Liver (tissue), 7 donors: ENCODE measurements at regions not wholly inside any gene's neighbourhood (a gene's known extent, or its start where the extent isn't known, plus 50 kb on each side); places are given as distances from the start of the nearest gene placed in this dataset.
"Not testable (repeated sequence)": the region's sequence is repeated elsewhere in the genome, so short reads cannot be mapped to it uniquely, and the experiment has no call there.

ENCODE experiments used
- DNase-seq: peaks from one replicate; pipeline ENCODE4 v3.0.0-alpha.2; 2017; ENCODE audit warnings: low spot score
- H3K27ac ChIP-seq, 2 donors: one replicate each; pipeline ENCODE4 v1.7.0; 2013; ENCODE audit warnings: inconsistent platforms in 2 of 2, low read length in 2 of 2, control low read depth in 1 of 2, low read depth in 1 of 2, mild to moderate bottlenecking in 1 of 2
- H3K27me3 ChIP-seq, 4 donors: one replicate each; pipeline versions ENCODE4 v1.6.1 to v1.7.0; 2013; ENCODE audit warnings: low read length in 3 of 4, inconsistent platforms in 1 of 4, mild to moderate bottlenecking in 1 of 4, moderate library complexity in 1 of 4; ENCODE audit not compliant: control insufficient read depth in 4 of 4, insufficient read depth in 4 of 4
- H3K36me3 ChIP-seq, 4 donors: one replicate each; pipeline versions ENCODE4 v1.6.1 to v1.7.0; 2013; ENCODE audit warnings: low read length in 3 of 4, mild to moderate bottlenecking in 3 of 4, low read depth in 1 of 4, moderate library complexity in 1 of 4; ENCODE audit not compliant: control insufficient read depth in 4 of 4, insufficient read depth in 3 of 4
- H3K4me1 ChIP-seq, 4 donors: one replicate each; pipeline versions ENCODE4 v1.6.1 to v1.7.0; 2013; ENCODE audit warnings: low read length in 3 of 4, mild to moderate bottlenecking in 3 of 4, moderate library complexity in 1 of 4; ENCODE audit not compliant: control insufficient read depth in 4 of 4, insufficient read depth in 4 of 4
- H3K4me3 ChIP-seq, 3 donors: one replicate each; pipeline versions ENCODE4 v1.6.1 to v1.7.0; 2013; ENCODE audit warnings: low read length in 3 of 3, control low read depth in 1 of 3, low read depth in 1 of 3, mild to moderate bottlenecking in 1 of 3
- H3K9ac ChIP-seq, 2 donors: one replicate each; pipeline ENCODE4 v1.7.0; 2013; ENCODE audit warnings: low read length in 2 of 2, mild to moderate bottlenecking in 2 of 2, moderate library complexity in 2 of 2, control low read depth in 1 of 2, low read depth in 1 of 2
- H3K9me3 ChIP-seq, 4 donors: one replicate each; pipeline versions ENCODE4 v1.6.1 to v1.7.0; 2013; ENCODE audit warnings: low read length in 3 of 4; ENCODE audit not compliant: control insufficient read depth in 4 of 4
- HNF4A ChIP-seq, 2 donors: conservative IDR thresholded peaks; 2 replicates each; pipeline ENCODE4 v1.6.1; 2016; ENCODE audit warnings: antibody characterized with exemption in 2 of 2, mild to moderate bottlenecking in 2 of 2
- NR2F2 ChIP-seq: IDR thresholded peaks from 2 replicates; pipeline ENCODE4 v1.6.1; 2016; ENCODE audit warnings: antibody characterized with exemption
- RXRA ChIP-seq, 2 donors: IDR thresholded peaks; 2 replicates each; pipeline ENCODE4 v1.6.1; 2017 to 2018; ENCODE audit warnings: antibody characterized with exemption in 2 of 2, mild to moderate bottlenecking in 1 of 2
- SP1 ChIP-seq: IDR thresholded peaks from 2 replicates; pipeline ENCODE4 v1.6.1; 2018; ENCODE audit warnings: antibody characterized with exemption, mild to moderate bottlenecking
- WGBS: extraction: QIAGEN DNeasy Blood & Tissue Kit; methylation state at CpG from one replicate; pipeline ENCODE4 v1.1.7; 2013; 5-methylcytosine and 5-hydroxymethylcytosine counted together
- donor health status: healthy.
- donor health status: healthy.
- donor health status: healthy.
- donor health status: healthy.

DNA sequence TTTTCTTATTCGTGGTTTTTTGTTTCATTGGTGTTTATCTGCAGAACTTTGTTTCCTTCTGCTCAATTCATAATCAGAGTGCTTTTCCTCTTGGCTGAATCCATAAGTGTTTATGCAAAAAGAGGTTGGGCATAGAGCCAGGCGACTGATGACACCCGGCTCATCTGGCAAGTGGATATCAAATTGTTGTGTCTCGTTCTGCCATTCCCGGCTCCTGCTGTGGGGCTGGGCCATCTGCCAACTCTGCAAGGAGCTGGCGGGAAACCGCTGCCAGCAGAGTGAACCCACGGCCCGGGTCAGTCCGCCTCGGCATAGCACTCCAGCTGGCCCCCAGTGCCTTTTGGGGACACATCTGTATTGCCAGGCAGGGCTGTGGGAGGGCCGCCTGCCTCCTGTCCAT lies 83.0 kb upstream of the ROPN1B start:
- not testable (repeated sequence) for DNase-seq, H3K4me1 ChIP-seq, H3K9ac ChIP-seq, H3K9me3 ChIP-seq, H3K4me3 ChIP-seq, H3K27me3 ChIP-seq, H3K36me3 ChIP-seq
- TF ChIP-seq RXRA (IDR thresholded peaks at IDR 0.05), result peak in 1 of 2 donors; percentile 57
- peak; percentile 17 for TF ChIP-seq SP1
- peak in 1 of 2 donors; percentile 12 for TF ChIP-seq HNF4A (conservative IDR thresholded peaks at IDR 0.05)
- TF ChIP-seq NR2F2, result peak; percentile 56
- 51% methylated on average over 12 of the region's 12 CpGs for WGBS
- H3K27ac ChIP-seq, result peak overlapping the region in 1 of 2 donors; percentile 18

DNA sequence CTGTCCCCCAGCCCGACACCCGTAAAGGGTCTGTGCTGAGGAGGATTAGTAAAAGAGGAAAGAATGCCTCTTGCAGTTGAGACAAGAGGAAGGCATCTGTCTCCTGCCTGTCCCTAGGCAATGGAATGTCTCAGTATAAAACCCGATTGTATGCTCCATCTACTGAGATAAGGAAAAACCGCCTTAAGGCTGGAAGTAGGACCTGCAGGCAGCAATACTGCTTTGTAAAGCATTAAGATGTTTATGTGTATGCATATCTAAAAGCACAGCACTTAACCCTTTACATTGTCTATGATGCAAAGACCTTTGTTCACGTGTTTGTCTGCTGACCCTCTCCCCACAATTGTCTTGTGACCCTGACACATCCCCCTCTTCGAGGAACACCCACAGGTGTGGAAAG lies 69.8 kb upstream of the ROPN1B start:
- not testable (repeated sequence) for H3K4me1 ChIP-seq, DNase-seq, H3K36me3 ChIP-seq, H3K9ac ChIP-seq, H3K27ac ChIP-seq, H3K4me3 ChIP-seq, H3K9me3 ChIP-seq, H3K27me3 ChIP-seq
- WGBS, result 92% methylated on average over 6 of the region's 6 CpGs

DNA sequence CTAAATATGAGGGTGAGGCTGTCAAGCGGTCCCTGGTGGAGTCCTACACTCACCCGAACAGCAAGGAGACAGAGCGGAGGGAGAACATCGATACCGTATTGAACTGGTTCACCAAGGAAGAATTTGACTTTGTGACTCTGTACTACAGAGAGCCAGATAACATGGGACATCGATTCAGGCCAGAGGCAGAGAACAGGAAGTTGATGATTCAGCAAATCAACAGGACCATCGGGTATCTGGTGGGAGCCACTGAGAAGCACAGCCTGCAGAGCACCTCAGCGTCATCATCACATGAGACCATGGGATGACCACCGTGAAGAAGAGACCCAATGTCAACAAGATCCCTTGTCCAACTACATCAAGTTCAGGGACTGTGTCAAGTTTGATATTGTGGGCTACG lies 67.5 kb upstream of the ROPN1B start:
- DNase-seq, H3K4me1 ChIP-seq: not testable (repeated sequence)
- 87% methylated on average over 10 of the region's 10 CpGs for WGBS

DNA sequence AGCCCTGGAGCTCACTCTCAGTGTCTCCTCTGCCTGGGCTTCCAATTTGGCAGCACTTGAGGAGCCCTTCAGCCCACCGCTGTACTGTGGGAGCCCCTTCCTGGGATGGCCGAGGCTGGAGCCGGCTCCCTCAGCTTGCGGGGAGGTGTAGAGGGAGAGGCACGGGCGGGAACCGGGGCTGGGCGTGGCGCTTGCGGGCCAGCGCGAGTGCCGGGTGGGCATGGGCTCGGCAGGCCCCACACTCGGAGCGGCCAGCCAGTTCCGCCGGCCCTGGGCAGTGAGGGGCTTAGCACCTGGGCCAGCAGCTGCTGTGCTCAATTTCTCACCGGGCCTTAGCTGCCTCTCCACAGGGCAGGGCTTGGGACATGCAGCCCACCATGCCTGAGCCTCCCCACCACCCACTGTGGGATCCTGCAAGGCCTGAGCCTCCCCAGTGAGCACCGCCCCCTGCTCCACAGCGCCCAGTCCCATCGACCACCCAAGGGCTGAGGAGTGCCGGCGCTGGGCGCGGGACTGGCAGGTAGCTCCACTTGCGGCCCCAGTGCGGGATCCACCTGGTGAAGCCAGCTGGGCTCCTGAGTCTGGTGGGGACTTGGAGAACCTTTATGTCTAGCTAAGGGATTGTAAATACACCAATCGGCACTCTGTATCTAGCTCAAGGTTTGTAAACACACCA lies 65.1 kb upstream of the ROPN1B start:
- not testable (repeated sequence) for H3K36me3 ChIP-seq, H3K27me3 ChIP-seq, H3K4me3 ChIP-seq, H3K27ac ChIP-seq, H3K4me1 ChIP-seq, DNase-seq, H3K9ac ChIP-seq, H3K9me3 ChIP-seq
- WGBS, result 96% methylated on average over 29 of the region's 29 CpGs

More for the DNA sequence above, 67.5 kb upstream of the ROPN1B start:
- not testable (repeated sequence) for H3K27ac ChIP-seq, H3K9me3 ChIP-seq, H3K9ac ChIP-seq, H3K4me3 ChIP-seq, H3K27me3 ChIP-seq, H3K36me3 ChIP-seq

DNA sequence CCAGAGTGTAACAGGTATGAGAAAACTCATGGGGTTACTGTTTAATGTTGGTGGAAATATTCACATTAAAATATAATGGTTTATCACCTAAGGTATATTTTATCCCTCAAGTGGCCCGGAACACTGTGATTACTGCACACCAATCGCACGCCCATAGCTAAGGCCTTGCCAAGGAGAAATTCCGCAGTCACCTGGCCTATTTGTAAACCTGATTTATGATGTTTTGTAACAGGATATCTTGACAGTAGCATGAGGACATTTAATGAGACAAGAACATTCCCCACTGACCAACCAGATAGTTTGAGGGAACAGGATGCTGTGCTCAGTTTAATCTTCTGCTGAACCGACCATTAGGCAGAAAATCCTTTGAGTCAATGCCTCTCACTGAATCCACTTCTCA lies 61.7 kb upstream of the ROPN1B start:
- H3K27me3 ChIP-seq, H3K4me1 ChIP-seq, H3K27ac ChIP-seq, H3K4me3 ChIP-seq, H3K9me3 ChIP-seq, H3K9ac ChIP-seq, H3K36me3 ChIP-seq, DNase-seq: not testable (repeated sequence)
- 97% methylated on average over 5 of the region's 5 CpGs for WGBS

DNA sequence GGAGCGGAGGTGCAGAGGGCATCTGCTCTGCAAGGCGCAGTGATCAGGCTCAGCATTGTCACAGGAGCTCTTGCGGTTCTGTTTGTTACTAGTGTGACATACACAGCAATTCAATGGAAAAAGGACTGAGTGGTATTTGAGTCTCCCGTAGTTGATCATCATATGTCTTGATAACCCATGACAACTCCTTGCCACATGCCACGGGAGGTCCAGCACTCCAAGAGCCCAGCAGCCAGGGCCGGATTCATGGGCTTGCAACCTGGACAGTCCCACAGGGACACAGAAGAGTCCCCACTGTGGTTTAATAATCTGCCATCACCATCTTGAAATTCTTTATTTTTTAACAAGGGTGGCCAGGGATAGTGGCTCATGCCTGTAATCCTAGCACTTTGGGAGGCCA lies 58.1 kb upstream of the ROPN1B start:
- 92% methylated on average over 6 of the region's 6 CpGs for WGBS

DNA sequence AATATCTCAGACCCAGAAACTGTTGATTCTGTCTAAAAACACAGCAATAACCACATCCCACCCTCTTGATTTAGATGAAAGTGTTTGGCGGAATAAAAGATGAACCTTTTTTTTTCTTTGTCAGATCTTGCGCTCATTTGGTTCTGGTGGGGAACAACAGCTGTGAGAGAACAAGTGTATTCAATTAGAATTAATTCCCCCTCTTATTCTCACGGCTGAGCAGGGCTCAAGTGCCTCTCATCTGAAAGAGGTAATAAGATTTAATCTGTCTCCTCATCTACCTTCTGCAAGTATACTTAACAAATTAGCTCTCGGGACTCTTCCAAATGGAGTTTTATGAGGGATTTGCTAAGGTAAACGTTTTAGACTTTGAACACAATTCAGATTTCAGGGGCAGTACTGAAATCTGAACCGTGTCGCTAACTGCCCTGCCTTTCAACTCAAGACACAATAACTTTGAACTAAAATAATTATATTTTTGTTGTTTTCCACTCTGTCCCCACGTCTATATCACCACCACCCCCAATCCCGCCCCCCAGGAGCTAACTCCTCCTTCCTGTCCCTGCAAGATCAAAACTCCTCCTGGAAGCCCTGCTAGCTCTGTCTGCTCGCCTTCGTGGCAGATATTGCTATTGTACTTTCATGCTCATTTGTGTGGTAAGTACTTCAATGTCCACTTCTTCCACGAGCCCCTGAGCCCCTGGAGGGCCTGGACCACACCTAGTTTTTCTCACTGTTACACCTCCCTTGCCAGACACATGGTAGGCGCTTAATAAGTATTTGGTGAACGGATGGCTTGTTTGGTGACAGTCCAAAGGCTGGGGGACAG lies 54.2 kb upstream of the ROPN1B start:
- H3K36me3 ChIP-seq, H3K9ac ChIP-seq, H3K27me3 ChIP-seq, H3K4me1 ChIP-seq, DNase-seq, H3K9me3 ChIP-seq: not testable (repeated sequence)
- H3K4me3 ChIP-seq, result peak overlapping the region in 2 of 3 donors; percentile 61 to 73
- WGBS, result 30% methylated on average over 14 of the region's 14 CpGs
- peak overlapping the region; percentile 36 to 75 for H3K27ac ChIP-seq

More for the DNA sequence above, 58.1 kb upstream of the ROPN1B start:
- DNase-seq, H3K4me3 ChIP-seq, H3K9me3 ChIP-seq, H3K4me1 ChIP-seq, H3K9ac ChIP-seq, H3K27ac ChIP-seq, H3K36me3 ChIP-seq, H3K27me3 ChIP-seq: not testable (repeated sequence)

DNA sequence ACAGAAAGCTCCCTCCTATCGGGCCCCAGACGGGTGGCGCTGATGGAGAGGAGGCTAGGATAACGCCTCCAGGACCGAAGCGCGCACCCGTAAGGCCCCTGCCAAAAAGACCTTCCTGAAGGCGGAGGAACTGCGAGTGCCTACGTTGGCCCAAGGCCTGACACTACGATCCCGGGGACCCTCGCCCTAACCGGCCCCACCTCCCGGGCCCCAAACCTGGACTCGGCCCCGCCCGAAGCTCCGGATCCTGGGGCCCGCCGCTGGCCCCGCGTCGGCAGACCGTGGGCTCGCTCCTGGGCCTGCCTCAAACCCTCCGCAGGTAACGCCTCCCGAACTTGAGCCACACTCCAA lies 53.6 kb upstream of the ROPN1B start:
- H3K36me3 ChIP-seq, H3K9me3 ChIP-seq, H3K4me1 ChIP-seq, H3K9ac ChIP-seq, H3K27me3 ChIP-seq: not testable (repeated sequence)
- DNase-seq, result peak; percentile 54
- Histone ChIP-seq H3K4me3 (peak overlapping the region in 2 of 3 donors; percentile 61 to 73), H3K27ac (peak overlapping the region; percentile 36 to 75)
- WGBS, result under 1% methylated on average over 30 of the region's 30 CpGs
